NOMO-1 treated with DMSO at 0.1 percent for 48 hours (cell line): ENCODE measurements at regions not wholly inside any gene's neighbourhood (a gene's known extent, or its start where the extent isn't known, plus 50 kb on each side); places are given as distances from the start of the nearest gene placed in this dataset.
"Not testable (repeated sequence)": the region's sequence is repeated elsewhere in the genome, so short reads cannot be mapped to it uniquely, and the experiment has no call there.

ENCODE experiments used
- DNase-seq: peaks from one replicate; lab custom pipeline; 2025; ENCODE audit not compliant: unreplicated experiment; lab: John Stamatoyannopoulos, UW

GRCh38 chr10:121357401-121357800, 240.8 kb downstream of the FGFR2 start:
- DNase-seq = no peak

DNA sequence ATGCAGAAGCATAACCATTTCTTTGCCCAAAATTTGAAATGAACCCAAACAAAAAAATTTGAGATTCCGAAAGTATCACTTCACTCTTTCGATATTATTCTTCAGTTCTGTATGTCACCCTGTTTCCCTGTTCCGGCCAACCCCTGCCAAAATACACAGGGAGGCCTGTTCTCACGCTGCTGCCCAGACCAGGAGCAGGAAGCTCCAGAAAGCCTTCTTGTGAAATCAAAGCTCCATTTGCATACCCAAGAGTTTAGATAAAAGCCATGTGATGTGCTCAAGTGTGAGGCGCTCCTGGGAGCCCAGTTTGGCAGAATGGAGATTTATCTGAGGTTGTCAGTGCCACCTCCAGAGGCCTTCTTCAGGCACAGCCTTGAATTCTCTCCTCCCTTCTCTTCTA, 236.2 kb downstream of the FGFR2 start:
- no peak for DNase-seq

DNA sequence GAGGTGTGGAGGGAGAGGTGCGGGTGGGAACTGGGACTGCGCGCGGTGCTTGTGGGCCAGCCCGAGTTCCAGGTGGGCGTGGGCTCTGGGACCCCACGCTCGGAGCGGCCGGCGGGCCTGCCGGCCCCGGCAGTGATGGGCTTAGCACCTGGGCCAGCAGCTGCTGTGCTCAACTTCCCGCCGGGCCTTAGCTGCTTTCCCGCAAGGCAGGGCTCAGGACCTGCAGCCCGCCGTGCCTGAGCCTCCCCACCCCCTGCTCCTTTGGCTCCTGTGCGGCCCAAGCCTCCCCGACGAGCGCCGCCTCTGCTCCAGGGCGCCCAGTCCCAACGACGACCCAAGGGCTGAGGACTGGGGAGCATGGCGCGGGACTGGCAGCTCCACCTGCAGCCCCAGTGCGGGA, 232.7 kb downstream of the FGFR2 start:
- no peak for DNase-seq

DNA sequence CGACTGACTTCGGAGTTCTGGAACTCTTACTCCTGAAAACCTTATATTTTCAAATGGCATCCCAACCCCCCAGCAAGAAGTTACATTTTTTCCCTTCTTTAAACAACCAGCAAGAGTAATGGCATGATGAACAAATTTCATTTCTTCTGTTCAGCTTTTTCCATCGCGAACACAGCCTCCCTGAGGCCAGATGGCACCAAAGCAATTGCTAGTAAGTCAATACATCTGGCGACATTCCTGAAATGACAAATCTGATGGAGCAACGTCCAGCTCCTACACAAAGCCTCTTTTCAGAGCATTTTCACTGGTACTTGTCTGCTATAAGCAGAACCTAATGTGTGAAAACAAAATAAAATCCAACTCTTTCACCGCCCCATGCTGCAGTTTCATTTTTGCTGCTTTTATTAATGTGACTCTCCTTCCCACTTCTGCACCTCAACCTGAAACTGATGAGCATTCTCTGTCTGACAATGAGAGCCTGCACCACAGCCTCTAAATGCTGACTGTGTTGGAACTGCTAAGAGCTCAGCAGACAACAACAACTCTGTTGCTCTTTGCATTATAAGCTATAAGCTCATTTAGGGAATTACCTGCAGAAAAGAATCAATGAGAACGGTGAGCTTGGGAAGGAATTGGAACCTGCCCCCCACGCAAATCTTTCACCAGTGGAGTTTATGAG, 229.8 kb downstream of the FGFR2 start:
- DNase-seq = no peak

GRCh38 chr10:121369616-121370015, 228.6 kb downstream of the FGFR2 start:
- no peak for DNase-seq

DNA sequence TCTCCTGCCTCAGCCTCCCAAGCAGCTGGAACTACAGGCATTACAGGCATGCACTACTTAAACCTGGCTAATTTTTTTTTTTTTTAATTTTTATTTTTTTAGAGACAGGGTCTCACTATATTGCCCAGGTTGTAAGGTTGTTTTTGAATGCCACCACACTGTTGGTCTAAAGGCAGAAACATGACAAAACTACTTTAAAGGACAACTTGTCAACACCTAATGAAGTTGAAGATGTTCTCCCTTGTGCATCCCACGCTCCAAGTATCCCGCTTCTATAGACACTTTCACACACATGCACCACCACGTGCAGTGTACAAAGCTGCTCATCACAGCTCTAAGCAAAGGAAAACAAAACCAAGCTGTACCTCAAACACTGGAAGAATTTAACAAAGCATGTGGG, 226.4 kb downstream of the FGFR2 start:
- DNase-seq = no peak

- no peak for DNase-seq
Observed at GRCh38 chr10:121373411-121373810, 224.8 kb downstream of the FGFR2 start.

DNA sequence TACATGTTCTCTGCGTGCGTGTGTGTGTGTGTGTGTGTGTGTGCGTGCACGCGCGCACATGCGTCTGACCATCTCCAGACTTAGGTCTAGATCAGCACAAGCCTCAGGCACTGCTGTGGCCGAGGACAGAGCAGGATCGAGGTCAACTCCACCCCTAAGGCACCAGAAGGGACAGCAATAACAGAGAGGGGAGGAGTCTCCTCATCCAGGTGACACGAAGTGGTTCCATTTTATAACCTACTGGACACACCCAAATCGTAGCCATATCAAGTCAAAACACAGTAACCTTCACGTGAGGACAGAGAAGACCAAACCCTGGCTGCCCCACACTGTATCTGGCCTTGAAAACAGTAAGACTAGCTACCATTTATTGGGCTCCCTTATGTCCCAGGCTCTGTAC, 224.1 kb downstream of the FGFR2 start:
- DNase-seq = no peak

DNA sequence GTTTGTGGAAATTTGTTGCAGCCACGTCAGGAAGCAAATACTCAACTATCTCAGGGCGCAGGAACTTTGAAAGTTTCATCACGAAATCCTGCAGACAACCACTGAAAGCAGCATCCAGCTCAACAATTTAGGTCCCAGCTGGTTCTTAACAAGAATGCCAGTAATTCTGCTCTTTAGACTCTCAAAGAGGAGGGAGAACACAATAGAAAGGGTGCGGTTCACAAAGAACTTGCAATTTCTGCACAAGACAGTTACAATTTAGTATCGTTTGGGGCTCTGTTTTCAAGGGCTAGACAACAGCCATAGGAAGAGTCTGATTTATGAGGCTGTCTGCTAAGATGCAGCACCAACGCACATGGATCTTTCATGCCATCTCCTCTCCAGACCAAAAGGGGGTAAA, 223.1 kb downstream of the FGFR2 start:
- no peak for DNase-seq

GRCh38 chr10:121378251-121378801, 219.9 kb downstream of the FGFR2 start:
- DNase-seq = no peak

DNA sequence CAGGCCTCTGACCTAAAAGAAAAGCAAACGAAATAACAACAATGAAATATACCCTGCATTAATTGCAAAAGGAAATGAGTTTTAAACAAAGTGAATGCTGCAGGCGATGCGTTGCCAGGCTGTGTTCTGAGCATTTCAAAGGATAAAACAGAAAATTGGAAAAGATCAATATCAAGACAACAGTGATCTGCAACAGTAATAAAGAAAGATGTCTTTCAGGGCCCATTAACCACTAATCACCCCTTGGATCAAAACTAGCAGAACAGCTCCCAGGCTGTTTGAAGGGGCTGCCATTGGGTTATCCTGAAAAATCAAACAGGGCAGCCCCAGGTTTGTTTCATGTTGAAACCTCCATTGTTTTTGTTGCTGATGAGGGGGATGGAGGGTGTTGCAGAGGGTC, 219.2 kb downstream of the FGFR2 start:
- DNase-seq = no peak

DNA sequence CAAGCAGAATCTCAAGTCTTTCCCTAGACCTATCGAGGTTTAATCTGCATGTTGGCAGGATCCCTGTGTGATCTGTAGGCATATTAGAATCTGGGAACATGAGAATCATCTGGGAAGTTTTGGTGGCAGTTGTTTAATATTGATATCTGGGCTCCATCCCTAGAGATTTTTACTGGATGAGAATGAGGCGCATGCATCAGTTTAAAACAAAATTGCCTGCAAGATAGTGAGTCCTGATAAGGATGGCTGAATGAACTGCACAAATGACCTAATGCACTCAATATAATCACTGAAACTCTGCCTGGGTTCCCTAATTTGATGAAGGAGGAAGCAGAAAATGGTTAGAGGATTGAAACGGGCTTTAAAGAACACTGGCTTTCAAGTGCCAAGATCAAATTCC, 218.0 kb downstream of the FGFR2 start:
- DNase-seq = no peak

DNA sequence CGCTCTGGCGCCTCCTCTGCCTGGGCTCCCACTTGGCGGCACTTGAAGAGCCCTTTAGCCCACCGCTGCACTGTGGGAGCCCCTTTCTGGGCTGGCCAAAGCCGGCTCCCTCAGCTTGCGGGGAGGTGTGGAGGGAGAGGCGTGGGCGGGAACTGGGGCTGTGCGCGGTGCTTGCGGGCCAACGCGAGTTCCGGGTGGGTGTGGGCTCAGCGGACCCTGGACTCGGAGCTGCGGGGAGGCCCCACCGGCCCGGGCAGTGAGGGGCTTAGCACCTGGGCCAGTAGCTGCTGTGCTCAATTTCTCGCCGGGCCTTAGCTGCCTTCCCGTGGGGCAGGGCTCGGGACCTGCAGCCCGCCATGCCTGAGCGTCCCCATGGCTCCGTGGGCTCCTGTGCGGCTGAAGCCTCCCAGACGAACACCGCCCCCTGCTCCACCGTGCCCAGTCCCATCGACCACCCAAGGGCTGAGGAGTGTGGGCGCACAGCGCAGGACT, 216.2 kb downstream of the FGFR2 start:
- DNase-seq = not testable (repeated sequence)

DNA sequence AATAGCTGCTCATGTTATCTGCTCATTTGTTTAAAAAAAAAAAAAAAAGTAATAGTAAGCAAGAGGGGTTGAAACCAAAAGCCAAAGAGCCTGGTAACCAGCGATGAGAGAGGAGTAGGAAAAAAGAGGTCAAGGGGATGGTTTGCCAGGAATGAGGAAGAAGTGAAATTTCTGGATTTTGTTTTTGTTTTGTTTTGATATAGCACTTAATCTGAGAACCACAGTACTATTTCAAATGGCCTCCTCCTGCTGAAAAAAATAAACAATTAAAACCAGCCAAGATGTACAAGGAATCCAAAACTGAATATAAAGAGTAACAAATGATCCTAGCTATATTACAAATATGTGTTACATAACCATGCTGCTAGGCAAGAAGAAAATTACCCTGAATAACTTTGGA, 213.1 kb downstream of the FGFR2 start:
- DNase-seq = no peak

DNA sequence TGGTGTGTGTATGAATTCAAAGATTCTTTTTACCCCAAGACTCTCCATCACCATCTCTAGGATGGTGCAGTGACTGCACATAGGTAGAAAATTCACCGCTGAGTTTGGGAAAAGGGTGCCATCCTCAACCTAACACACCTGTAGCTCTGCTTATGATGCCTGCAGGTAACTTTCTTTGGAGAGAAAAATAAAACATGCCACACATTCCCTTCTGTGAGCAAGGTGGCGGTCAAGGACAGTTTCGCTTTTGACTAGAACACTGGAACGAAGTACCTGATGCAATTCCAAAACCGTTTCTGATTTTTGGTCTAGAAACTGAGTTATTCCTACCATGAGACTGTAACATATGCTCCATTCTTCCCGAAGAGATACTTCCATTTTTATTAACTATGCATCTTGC, 205.6 kb downstream of the FGFR2 start:
- no peak for DNase-seq

DNA sequence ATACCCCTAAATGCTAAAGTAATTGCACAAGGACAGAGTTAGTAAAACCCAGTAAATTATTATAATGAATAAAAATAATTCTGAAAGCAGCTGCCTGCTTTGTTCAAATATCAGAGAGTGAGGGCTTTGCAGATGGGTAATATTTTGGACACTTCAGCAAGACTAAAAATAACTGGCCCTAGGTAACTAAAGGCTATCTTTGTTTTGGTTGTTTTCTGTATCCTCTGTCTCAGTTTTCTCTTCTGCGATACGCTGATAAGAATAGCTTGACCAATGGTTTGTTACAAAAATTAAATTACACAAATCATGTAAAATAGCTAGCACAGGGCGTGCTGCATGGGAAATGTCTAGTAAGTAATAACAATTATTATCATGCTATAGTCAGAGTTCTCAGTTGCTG, 204.7 kb downstream of the FGFR2 start:
- DNase-seq = no peak

- not testable (repeated sequence) for DNase-seq
Observed at GRCh38 chr10:121400507-121400906, 197.7 kb downstream of the FGFR2 start.

DNA sequence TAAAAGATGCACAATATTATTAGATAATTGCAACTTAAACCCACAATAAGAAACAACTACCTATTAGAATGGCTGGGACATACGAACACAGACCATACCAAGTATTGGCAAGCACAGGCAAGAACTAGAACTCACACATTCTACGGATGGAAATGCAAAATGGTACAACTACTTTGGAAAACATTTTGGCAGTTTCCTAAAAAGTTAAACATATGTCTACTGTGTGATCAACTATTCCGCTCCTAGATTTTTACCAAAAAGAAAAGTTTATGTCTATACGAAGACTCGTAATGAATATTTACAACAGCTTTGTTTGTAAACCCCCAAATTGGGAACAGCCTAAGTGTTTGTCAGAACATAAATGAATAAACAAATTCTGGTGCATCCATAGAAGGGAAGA, 194.7 kb downstream of the FGFR2 start:
- no peak for DNase-seq

DNA sequence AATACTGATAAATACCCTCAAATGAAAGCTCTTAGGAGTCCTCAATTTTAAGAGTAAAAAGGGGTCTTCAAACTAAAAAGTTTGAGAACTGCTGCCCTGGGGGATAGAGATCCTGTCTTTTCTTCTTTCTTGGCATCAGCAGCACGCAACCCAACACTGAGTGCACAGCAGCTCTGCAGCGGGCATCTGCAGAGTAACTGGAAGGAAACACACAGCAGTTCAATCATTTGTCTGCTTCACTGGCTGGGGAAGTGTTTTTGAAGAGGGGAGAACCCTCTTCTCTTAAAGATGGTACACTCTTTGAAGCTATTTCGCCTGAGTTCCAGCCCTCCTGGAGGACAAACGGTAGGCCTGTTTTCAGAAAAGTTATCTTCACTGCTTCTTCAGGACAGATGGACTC, 193.6 kb downstream of the FGFR2 start:
- no peak for DNase-seq

- no peak for DNase-seq
Observed at GRCh38 chr10:121405096-121405495, 193.1 kb downstream of the FGFR2 start.

DNA sequence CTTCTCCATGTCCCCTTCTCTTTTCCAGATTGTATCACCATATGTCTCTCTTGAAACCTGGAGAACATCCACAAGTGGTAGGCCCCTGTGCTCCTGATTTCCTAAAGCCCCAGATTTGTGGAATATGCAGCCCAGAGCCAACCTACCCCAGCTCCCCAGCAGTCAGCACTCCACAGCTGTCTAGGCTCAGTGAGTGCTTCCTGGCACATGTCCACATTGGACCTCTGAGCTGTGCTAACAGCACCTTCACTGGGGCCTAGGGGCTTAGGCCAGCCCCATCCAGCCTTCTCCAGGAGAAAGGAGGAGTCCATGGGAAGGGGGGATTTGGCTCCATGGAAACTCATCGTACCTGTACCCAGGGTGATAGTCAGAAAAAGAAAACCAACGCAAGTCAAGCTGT, 192.7 kb downstream of the FGFR2 start:
- DNase-seq = no peak

DNA sequence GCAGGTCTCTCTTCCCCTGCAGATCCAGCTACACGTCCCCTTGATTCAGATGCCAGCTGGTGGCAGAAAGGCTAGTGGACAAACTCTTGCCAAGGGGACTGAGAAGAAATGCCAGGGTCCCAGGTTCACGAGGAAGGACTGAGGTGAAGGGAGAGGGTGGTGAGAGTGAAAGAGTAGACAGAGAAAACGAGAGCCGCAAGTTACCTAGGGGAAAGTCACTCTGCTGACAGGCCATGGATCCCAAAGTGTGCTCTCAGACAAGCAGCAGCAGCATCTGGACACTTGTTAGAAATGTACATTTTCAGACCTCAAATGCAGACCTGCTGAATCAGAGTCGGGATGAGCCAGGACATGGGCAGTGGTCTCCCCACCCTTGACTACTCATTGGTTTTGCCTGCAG, 192.3 kb downstream of the FGFR2 start:
- DNase-seq = no peak
